ENCODE measurements at regions not wholly inside any gene's neighbourhood (a gene's known extent, or its start where the extent isn't known, plus 50 kb on each side); places are given as distances from the start of the nearest gene placed in this dataset.

GRCh38 chrX:122434942-122435341, 749.1 kb upstream of the GRIA3 start:
- TF ChIP-seq CTCF (IDR thresholded peaks at IDR 0.05; ENCODE audit: low read length) (no peak), EZH2 (optimal IDR thresholded peaks at IDR 0.05; ENCODE audit: low read depth, low read length) (no peak), EZH2phosphoT487 (IDR thresholded peaks at IDR 0.05; ENCODE audit: low read length) (no peak)
